MM.1S (cell line): ENCODE measurements at regions not wholly inside any gene's neighbourhood (a gene's known extent, or its start where the extent isn't known, plus 50 kb on each side); places are given as distances from the start of the nearest gene placed in this dataset.

Source experiments
- CTCF ChIP-seq: fragments of 300-600 bp; sonication (generic); IDR thresholded peaks from 2 replicates; pipeline ENCODE4 v1.5.1; 2016; ENCODE audit warnings: antibody characterized with exemption, low read length, mixed read lengths
- EZH2 ChIP-seq: fragments of 300-600 bp; sonication (generic); optimal IDR thresholded peaks from 2 replicates; pipeline ENCODE3; 2017; ENCODE audit warnings: low read depth, mild to moderate bottlenecking, antibody characterized with exemption, low read length, mixed read lengths
- EZH2phosphoT487 ChIP-seq: fragments of 300-600 bp; sonication (generic); IDR thresholded peaks from 2 replicates; pipeline ENCODE4 v1.6.1; 2018; ENCODE audit warnings: antibody characterized with exemption, low read length

DNA sequence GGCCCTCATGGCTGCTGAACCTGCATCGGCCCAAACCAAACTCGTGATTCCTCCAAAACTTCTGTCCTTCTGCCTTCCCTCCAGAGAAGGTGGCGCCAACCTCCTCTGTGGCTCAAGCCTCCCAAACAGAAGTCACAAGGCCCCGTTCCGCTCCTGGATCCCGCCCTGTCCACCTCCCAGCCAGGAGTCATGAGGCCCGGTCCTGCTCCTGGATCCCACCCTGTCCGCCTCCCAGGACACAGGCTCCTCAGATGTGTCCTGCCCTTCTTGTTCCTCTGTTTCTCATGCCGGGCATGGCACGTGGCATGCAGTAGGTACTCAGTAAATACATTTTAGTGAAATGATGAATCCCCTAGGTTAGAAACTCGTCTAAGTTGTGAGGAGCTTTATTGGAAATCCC is 94.2 kb upstream of the SFSWAP start:
- TF ChIP-seq CTCF (no peak), EZH2 (no peak), EZH2phosphoT487 (no peak)
